ENCODE measurements at regions not wholly inside any gene's neighbourhood (a gene's known extent, or its start where the extent isn't known, plus 50 kb on each side); places are given as distances from the start of the nearest gene placed in this dataset.

- intact Hi-C loops (cut with micrococcal nuclease) = no loop called here
- no peaks in the 10 kb centered on the region for H3K4me1 Mint-ChIP-seq (ENCODE audit: low read depth)
- no peak overlapping the region for H3K4me3 Mint-ChIP-seq
- no peaks in the 10 kb centered on the region for H3K27me3 Mint-ChIP-seq
- H3K36me3 Mint-ChIP-seq (ENCODE audit: low read depth) = no peaks in the 10 kb centered on the region
- ATAC-seq (no peak), DNase-seq (no peak)
- POLR2A ChIA-PET = no interaction called here
- no peak for TF ChIP-seq CTCF (IDR thresholded peaks at IDR 0.05)
- no peak overlapping the region for H3K27ac Mint-ChIP-seq
- H3K9me3 Mint-ChIP-seq = no peaks in the 10 kb centered on the region
- CTCF ChIA-PET = no interaction called here
Measured at GRCh38 chr5:68161156-68161555, 54.4 kb upstream of the PIK3R1 start.

- H3K4me3 Mint-ChIP-seq = no peak overlapping the region
- no peaks in the 10 kb centered on the region for H3K36me3 Mint-ChIP-seq (ENCODE audit: low read depth)
- no peak for DNase-seq
- H3K27me3 Mint-ChIP-seq = no peaks in the 10 kb centered on the region
- ChIA-PET POLR2A (no interaction called here), CTCF (no interaction called here)
- H3K4me1 Mint-ChIP-seq (ENCODE audit: low read depth) = no peaks in the 10 kb centered on the region
- H3K9me3 Mint-ChIP-seq = no peaks in the 10 kb centered on the region
- no peak overlapping the region for H3K27ac Mint-ChIP-seq
- no peak for TF ChIP-seq CTCF (IDR thresholded peaks at IDR 0.05)
- intact Hi-C loops (cut with micrococcal nuclease) = no loop called here
- no peak for ATAC-seq
Measured at GRCh38 chr5:68159224-68159951, 56.2 kb upstream of the PIK3R1 start.

GRCh38 chr5:68155940-68156339 lies 59.6 kb upstream of the PIK3R1 start:
- H3K9me3 Mint-ChIP-seq = no peaks in the 10 kb centered on the region
- DNase-seq (no peak), ATAC-seq (no peak)
- H3K4me1 Mint-ChIP-seq (ENCODE audit: low read depth) = no peaks in the 10 kb centered on the region
- no peak for TF ChIP-seq CTCF (IDR thresholded peaks at IDR 0.05)
- ChIA-PET CTCF (no interaction called here), POLR2A (no interaction called here)
- no peaks in the 10 kb centered on the region for H3K27me3 Mint-ChIP-seq
- intact Hi-C loops (cut with micrococcal nuclease) = no loop called here
- no peak overlapping the region for H3K4me3 Mint-ChIP-seq
- H3K36me3 Mint-ChIP-seq (ENCODE audit: low read depth) = no peaks in the 10 kb centered on the region
- H3K27ac Mint-ChIP-seq = no peak overlapping the region

GRCh38 chr5:68154119-68154857 lies 61.3 kb upstream of the PIK3R1 start:
- CTCF ChIA-PET = no interaction called here
- intact Hi-C loops (cut with micrococcal nuclease) = no loop called here
- no peaks in the 10 kb centered on the region for H3K36me3 Mint-ChIP-seq (ENCODE audit: low read depth)
- TF ChIP-seq CTCF (IDR thresholded peaks at IDR 0.05) = no peak
- H3K27ac Mint-ChIP-seq = no peak overlapping the region
- no peak overlapping the region for H3K4me3 Mint-ChIP-seq
- no peak for DNase-seq
- no peaks in the 10 kb centered on the region for H3K4me1 Mint-ChIP-seq (ENCODE audit: low read depth)
- no peaks in the 10 kb centered on the region for H3K9me3 Mint-ChIP-seq
- no peak for ATAC-seq
- POLR2A ChIA-PET = interaction anchor here (0.7 kb wide), 1 partner anchor 14 kb away, joined by 3 read pairs; no protein-coding TSS in a partner anchor
- H3K27me3 Mint-ChIP-seq = no peaks in the 10 kb centered on the region

- intact Hi-C loops (cut with micrococcal nuclease) = no loop called here
- H3K27me3 Mint-ChIP-seq = no peaks in the 10 kb centered on the region
- POLR2A ChIA-PET = no interaction called here
Measured at GRCh38 chr5:68151812-68152211, 63.7 kb upstream of the PIK3R1 start.

More at GRCh38 chr5:68151812-68152211, 63.7 kb upstream of the PIK3R1 start:
- H3K36me3 Mint-ChIP-seq (ENCODE audit: low read depth) = no peaks in the 10 kb centered on the region
- H3K4me3 Mint-ChIP-seq = no peak overlapping the region
- H3K9me3 Mint-ChIP-seq = no peaks in the 10 kb centered on the region
- H3K27ac Mint-ChIP-seq = no peak overlapping the region
- CTCF ChIA-PET = interaction anchor here (0.8 kb wide), 1 partner anchor 47 kb away, joined by 3 read pairs; no protein-coding TSS in a partner anchor
- peaks cover 10% of the 10 kb centered on the region for H3K4me1 Mint-ChIP-seq (ENCODE audit: low read depth)
- ATAC-seq (no peak), DNase-seq (no peak)
- TF ChIP-seq CTCF (IDR thresholded peaks at IDR 0.05) = no peak
